Stomach (tissue), 8 donors: ENCODE measurements at regions not wholly inside any gene's neighbourhood (a gene's known extent, or its start where the extent isn't known, plus 50 kb on each side); places are given as distances from the start of the nearest gene placed in this dataset.

ENCODE experiments used
- DNase-seq, 2 donors: peaks; one replicate each; pipeline versions ENCODE4 v3.0.0 to v3.0.0-alpha.2; 2013 to 2019
- H3K27ac ChIP-seq, 5 donors: fragments of 200-600 bp in 4 of 5; sonication (generic) in 4 of 5; one replicate each; pipeline ENCODE4 v1.5.1; 2013 to 2019; ENCODE audit warnings: mild to moderate bottlenecking in 1 of 5, moderate library complexity in 1 of 5
- H3K27me3 ChIP-seq, 3 donors: fragments of 200-600 bp; sonication (generic); one replicate each; pipeline ENCODE4 v1.5.1; 2017 to 2019; ENCODE audit warnings: mixed run types in 1 of 3
- H3K36me3 ChIP-seq, 4 donors: fragments of 200-600 bp; sonication (generic); 1 replicate in 3 of 4; 2 replicates in 1 of 4; pipeline ENCODE4 v1.5.1; 2016 to 2019
- H3K4me1 ChIP-seq, 4 donors: fragments of 200-600 bp; sonication (generic); one replicate each; pipeline ENCODE4 v1.5.1; 2016 to 2019
- H3K4me3 ChIP-seq, 4 donors: fragments of 200-600 bp; sonication (generic) in 3 of 4; one replicate each; pipeline ENCODE4 v1.5.1; 2016 to 2019; ENCODE audit warnings: mild to moderate bottlenecking in 1 of 4
- H3K9me3 ChIP-seq, 4 donors: fragments of 200-600 bp; sonication (generic); one replicate each; pipeline ENCODE4 v1.5.1; 2016 to 2019
- CTCF ChIP-seq, 7 experiments: fragments of 450-650 bp in 4 of 7; fragments of 200-600 bp in 3 of 7; sonication (generic) in 3 of 7; IDR thresholded peaks; one replicate each; pipeline ENCODE4 v1.5.1; 2016 to 2019; ENCODE audit warnings: antibody characterized with exemption in 7 of 7, control low read depth in 2 of 7, mild to moderate bottlenecking in 1 of 7
- EP300 ChIP-seq: sonication (generic); formaldehyde crosslinking; IDR thresholded peaks from one replicate; pipeline ENCODE4 v1.6.1; 2017; ENCODE audit warnings: antibody characterized with exemption
- POLR2A ChIP-seq, 4 donors: fragments of 450-650 bp; IDR thresholded peaks; one replicate each; pipeline ENCODE4 v1.6.1; 2016; ENCODE audit warnings: antibody characterized with exemption in 4 of 4, control low read depth in 2 of 4, mild to moderate bottlenecking in 1 of 4, moderate library complexity in 1 of 4
- POLR2AphosphoS5 ChIP-seq, 3 donors: sonication (generic); formaldehyde crosslinking; IDR thresholded peaks; one replicate each; pipeline ENCODE4 v1.6.1; 2016; ENCODE audit warnings: antibody characterized with exemption in 3 of 3
- WGBS, 5 donors: extraction: QIAGEN DNeasy Blood & Tissue Kit in 3 of 5; methylation state at CpG; one replicate each; pipeline versions ENCODE4 v1.1.5 to v1.1.7; 2013 to 2018; 5-methylcytosine and 5-hydroxymethylcytosine counted together
- intact Hi-C: fragments of 100-400 bp; cut with DNase I; formaldehyde crosslinking; loops from one replicate; pipeline ENCODE4 v1.15.1; 2023; ENCODE audit warnings: low total_unique reads
- donor health status: healthy with polysubstance abuse.
- donor health status: Bipolar disorder and iron deficiency.
- donor health status: healthy.

- no peaks in the 10 kb centered on the region for H3K4me1 ChIP-seq
- no peak overlapping the region for H3K27ac ChIP-seq
- H3K27me3 ChIP-seq, result no peaks in the 10 kb centered on the region
- peaks cover 0 to 10% (median 8%) of the 10 kb centered on the region in 4 donors for H3K9me3 ChIP-seq
- intact Hi-C loops, result no loop called here
- TF ChIP-seq POLR2A (IDR thresholded peaks at IDR 0.05) (no peak), CTCF (IDR thresholded peaks at IDR 0.05) (no peak), EP300 (no peak), POLR2AphosphoS5 (IDR thresholded peaks at IDR 0.05) (no peak)
- no peak overlapping the region for H3K4me3 ChIP-seq
- WGBS, 5 donors, result 69 to 89% (median 79%) methylated on average over 3 of the region's 3 CpGs
- DNase-seq, result no peak
- H3K36me3 ChIP-seq, result no peaks in the 10 kb centered on the region
These were observed 177.5 kb downstream of the AASDH start for GRCh38 chr4:56209767-56210166.

- H3K27me3 ChIP-seq, result no peaks in the 10 kb centered on the region
- no peak overlapping the region for H3K4me3 ChIP-seq
- peaks cover 0 to 10% (median 8%) of the 10 kb centered on the region in 4 donors for H3K9me3 ChIP-seq
- no peaks in the 10 kb centered on the region for H3K4me1 ChIP-seq
- TF ChIP-seq POLR2A (IDR thresholded peaks at IDR 0.05), result no peak
- intact Hi-C loops, result no loop called here
- WGBS, 5 donors, result 0 to 77% (median 38%) methylated on average over 1 of the region's 1 CpG
- no peak for DNase-seq
- H3K27ac ChIP-seq, result no peak overlapping the region
- no peaks in the 10 kb centered on the region for H3K36me3 ChIP-seq
These were observed 179.2 kb downstream of the AASDH start for GRCh38 chr4:56208103-56208502.

DNA sequence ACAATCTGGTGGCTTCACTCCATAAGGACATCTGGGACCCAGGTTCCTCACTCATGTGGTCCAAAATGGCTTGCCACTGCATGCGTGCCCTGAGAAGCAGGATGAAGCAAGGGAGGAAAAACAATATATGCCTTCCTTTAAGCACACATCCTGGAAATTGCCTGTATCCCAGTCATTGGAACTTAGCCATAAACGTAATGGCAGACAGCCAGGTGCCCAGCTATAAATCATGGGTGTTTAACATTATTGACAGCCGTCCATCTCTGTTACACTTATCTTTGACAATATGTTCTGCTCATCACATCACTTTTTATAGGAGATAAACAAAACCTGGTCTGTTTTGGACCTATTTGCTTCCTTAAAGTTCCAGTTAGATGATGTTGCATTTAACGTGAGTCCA, 181.0 kb downstream of the AASDH start:
- Histone ChIP-seq H3K36me3 (no peaks in the 10 kb centered on the region), H3K4me1 (no peaks in the 10 kb centered on the region), H3K27me3 (no peaks in the 10 kb centered on the region), H3K27ac (no peak overlapping the region), H3K9me3 (peaks cover 0 to 3% (median 3%) of the 10 kb centered on the region in 4 donors), H3K4me3 (no peak overlapping the region)
- WGBS, 5 donors, result 84 to 91% (median 88%) methylated on average over 4 of the region's 4 CpGs
- intact Hi-C loops, result no loop called here
- no peak for DNase-seq
- TF ChIP-seq EP300, result no peak
- no peak for TF ChIP-seq POLR2A (IDR thresholded peaks at IDR 0.05)
- no peak for TF ChIP-seq POLR2AphosphoS5 (IDR thresholded peaks at IDR 0.05)
- TF ChIP-seq CTCF (IDR thresholded peaks at IDR 0.05), result no peak

- Histone ChIP-seq H3K27ac (no peak overlapping the region), H3K4me3 (no peak overlapping the region), H3K4me1 (no peaks in the 10 kb centered on the region), H3K36me3 (no peaks in the 10 kb centered on the region), H3K27me3 (no peaks in the 10 kb centered on the region), H3K9me3 (no peaks in the 10 kb centered on the region)
- WGBS, 5 donors, result 72 to 94% (median 82%) methylated on average over 1 of the region's 1 CpG
- DNase-seq, result no peak
- intact Hi-C loops, result no loop called here
- TF ChIP-seq POLR2AphosphoS5 (IDR thresholded peaks at IDR 0.05) (no peak), EP300 (no peak), POLR2A (IDR thresholded peaks at IDR 0.05) (no peak)
These were observed 187.0 kb downstream of the AASDH start for GRCh38 chr4:56200275-56200674.

GRCh38 chr4:56198265-56198664, 189.0 kb downstream of the AASDH start:
- H3K4me3 ChIP-seq, result no peak overlapping the region
- WGBS, 5 donors, result 87 to 97% (median 90%) methylated on average over 2 of the region's 2 CpGs
- intact Hi-C loops, result no loop called here

More at GRCh38 chr4:56198265-56198664, 189.0 kb downstream of the AASDH start:
- Histone ChIP-seq H3K27me3 (no peaks in the 10 kb centered on the region), H3K27ac (no peak overlapping the region), H3K4me1 (no peaks in the 10 kb centered on the region), H3K36me3 (no peaks in the 10 kb centered on the region), H3K9me3 (no peaks in the 10 kb centered on the region)
- TF ChIP-seq CTCF (IDR thresholded peaks at IDR 0.05) (no peak), EP300 (no peak), POLR2A (IDR thresholded peaks at IDR 0.05) (no peak)
- no peak for DNase-seq
